HG03025 (cell line): ENCODE measurements at regions not wholly inside any gene's neighbourhood (a gene's known extent, or its start where the extent isn't known, plus 50 kb on each side); places are given as distances from the start of the nearest gene placed in this dataset.

Experiments
- ATAC-seq: cut with Tn5 transposase; IDR thresholded peaks from one replicate; pipeline ENCODE4 v1.9.1; 2021; ENCODE audit warnings: mild to moderate bottlenecking, moderate library complexity; ENCODE audit not compliant: unreplicated experiment, low FRiP score

DNA sequence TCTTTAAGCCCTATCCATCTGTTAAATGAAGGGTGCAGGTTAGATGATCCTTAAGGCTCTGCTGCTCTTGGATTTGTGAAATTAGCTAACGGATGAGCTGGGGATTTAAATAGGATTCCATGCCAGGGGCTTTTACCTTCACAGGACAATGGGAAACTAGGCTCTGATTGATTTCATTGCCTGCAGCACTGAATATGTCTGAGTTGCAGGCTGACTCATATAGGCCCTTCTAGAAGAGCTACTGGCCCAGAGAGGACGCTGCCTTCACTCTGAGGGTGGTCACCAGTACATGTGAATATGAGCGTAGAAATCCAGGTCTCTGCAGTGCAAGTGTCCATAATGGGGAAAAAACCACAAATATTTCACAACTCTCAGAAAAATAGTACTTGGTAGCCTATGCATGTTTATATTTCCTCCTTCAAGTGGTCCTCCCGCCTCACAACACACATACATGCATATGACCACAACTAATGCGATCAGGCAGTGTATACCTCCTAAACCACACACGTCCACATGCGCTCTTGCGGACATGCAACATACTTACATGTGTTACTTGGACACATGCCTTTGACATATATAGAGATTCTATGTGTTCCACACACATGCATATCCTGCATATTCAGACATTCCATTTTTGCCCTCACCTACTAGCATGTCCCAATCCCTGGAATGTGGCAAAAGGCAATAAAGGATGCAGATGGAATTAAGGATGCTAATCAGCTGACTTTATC, 233.8 kb upstream of the JUN start:
- no peak for ATAC-seq

DNA sequence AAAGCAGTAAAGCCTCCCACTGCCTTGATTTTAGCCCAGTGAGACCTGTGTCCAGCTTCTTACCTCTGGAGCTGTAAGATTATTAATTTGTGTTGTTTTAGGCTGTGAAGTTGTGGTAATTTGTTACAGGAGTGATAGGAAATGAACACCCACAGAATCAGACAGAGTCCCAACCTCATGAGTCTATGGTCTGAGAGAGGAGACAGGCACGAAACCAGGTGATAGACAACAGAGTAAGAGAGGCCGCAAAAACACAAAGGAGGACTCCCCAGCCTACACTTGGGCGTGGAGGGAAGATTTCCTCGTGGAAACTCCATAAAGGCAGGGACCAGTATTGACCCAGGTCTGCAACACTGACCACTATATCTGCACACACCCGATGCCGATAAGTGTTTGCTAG, 234.6 kb upstream of the JUN start:
- no peak for ATAC-seq

DNA sequence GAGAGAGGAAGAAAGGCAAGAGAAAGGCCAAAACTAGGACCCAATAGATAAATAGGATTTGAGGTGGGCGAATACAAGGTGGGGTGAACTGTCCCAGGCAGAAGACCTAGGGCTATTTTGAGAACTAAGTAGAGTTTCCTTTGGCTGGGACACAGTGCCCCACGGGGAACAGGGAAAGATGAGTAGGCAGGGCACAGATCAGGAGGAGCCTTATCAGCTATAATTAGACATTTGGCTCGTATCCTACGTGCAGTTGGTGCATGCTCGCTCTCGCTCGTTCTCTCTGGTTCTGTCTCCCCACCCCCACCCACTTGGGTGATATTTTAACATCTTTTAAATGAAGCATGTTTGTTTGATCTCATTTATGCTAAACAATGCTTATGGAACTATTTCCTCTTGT, 235.0 kb upstream of the JUN start:
- no peak for ATAC-seq

DNA sequence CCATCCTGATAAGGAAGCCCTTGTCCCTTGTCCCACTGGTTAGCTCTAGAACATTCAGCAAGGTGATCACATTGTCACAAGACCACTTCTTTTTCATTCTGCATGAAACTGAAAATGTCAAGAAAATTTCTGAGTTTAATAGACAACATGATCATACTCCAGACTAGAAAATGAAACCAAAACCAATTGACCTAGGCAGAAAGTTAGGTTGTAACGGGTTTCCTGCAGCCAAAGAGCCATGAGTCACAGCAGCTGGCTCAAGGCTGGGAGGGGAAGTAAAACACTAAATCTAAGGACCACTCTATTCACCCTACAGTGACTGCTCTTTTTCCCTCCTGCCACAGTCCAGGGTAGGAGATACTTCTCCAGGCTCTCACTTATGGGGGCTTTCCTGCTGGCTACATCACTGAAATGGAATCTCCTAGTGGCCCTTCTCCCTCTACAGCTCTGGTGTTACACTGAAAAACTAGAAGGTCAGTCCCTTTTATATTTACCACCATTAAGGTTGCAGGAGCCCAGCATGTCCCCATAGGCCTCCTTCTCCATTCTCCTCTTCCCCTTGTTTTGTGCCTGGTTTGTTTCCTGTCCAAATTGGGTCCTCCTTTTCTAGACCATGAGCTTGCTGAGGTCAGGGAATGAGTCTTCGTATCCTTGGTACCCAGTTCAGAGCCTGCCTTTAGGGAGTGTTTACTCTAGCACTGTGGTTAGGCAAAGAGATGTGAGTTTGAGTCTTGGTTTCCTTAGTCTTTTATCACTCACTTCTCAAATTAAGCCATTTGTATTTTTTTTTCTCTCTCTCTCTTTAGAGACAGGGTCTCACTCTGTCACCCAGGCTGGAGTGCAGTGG, 236.5 kb upstream of the JUN start:
- peak; percentile 82 for ATAC-seq

DNA sequence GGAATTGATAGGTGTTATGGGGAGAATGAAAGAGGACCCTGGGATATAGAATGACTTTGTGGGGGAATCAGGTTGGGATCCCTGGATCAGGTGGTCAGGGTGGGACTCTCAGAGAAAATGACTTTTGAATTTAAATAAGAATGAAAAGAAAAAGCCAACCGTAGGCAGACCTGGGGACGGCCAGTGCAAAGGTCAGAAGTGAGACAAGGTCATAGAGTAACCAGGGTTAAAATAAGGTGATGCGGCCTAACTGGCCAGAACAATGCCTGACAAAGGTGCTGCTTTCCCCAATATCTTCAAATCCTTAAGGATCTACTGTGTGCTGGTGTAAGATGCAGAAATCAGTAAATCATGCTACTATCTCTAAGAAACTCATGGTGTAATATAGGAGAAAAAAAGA, 238.4 kb upstream of the JUN start:
- ATAC-seq, result no peak

DNA sequence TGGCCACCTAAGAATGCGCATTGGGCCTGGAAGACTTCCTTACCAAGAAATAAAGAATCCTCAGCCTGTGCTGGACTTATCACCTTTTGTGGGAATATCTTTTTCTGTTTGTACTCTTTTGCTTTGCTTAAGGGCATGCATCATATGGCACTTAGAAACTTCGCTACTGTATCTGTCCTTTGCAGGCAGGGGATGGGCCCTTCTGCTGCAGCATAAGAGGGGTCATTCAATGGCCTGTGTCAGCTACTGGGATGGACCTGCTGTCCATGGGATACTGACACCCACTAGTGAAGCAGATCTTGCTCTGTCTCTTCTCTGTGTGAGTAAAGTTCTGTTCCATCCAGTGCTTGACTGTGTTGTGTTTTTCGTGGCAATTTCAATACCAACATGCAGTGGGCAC, 239.0 kb upstream of the JUN start:
- ATAC-seq, result no peak

DNA sequence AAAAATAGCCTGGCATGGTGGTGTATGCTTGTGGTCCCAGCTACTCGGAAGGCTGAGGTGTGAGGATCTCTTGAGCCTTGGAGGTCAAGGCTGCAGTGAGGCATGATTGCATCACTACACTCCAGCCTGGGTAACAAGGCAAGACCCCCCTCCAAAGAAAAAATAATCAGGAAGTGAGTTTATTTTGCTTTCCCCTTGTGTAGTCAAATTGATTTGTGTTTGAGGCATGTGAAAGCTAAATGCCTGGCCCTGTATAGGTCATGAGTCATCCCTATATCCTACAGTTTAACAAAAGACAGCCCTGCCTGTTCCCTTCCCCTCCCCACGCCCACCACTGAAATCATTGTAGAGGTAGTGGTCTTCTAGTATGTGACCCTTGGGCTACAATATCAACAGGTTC, 241.4 kb upstream of the JUN start:
- ATAC-seq, result no peak

DNA sequence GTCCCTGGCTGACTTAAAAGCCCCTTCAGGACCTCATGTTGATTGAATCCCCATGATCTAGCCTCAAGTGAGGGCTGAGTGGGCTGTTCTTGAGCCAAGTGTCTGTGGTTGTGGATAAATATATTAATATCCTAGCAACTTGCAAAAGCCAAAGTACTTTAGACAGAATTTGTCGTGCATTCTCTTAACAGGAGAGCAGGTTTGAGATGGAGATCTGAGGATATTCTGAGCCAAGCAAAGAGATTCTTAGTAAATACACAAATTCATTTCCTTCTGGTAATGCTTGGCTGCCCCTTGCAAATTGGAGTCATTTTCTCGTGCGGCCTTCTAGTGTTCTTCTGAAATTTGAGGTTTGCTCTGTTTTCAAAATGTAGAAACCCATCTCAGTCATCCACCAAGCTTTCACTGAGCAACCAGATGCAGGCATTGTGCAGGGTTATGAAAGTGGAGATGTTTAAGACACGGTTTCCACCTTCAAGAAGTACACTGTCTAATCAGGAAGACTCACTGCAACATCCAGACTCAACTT, 242.1 kb upstream of the JUN start:
- ATAC-seq, result peak; percentile 95

DNA sequence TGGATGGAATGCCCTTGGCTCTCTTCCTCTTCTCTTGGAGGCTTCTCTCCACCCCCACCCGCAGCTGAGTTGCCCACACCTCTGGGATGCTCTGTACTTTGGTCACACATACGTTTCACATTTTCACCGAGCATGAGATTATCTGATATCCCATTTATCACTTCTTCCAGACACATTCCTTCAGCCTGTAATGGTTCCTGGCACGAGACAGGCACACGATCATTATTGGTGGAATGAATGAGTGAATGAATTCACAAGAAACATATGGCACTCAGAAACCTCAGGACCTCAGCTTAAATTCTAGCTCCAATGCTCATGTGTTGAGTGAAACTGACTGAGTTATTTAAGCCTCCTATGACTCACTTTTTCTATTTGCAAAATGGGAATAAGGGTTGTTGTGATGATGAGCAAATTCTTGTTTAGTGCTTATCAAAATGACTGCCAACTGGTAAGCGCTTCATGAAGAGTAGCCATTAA, 242.7 kb upstream of the JUN start:
- ATAC-seq, result peak; percentile 20

DNA sequence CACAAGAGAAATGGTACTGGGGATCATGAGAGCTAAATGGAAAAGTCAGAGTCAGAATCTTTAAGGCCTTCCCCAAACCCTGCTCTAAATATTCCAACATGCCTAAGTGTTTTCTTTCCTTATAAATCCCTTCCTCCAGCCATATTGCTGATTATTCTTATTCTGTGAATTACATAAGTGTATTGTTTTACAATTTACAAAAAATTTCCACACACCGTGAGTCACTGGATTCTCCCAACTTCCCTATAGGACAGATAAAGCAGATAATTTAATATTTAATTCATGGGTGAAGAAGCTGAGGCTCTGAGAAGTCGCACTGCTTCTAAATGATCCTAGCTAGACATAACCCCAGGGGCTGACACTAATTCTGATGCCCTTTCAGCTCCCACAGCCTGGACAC, 243.3 kb upstream of the JUN start:
- ATAC-seq, result no peak

DNA sequence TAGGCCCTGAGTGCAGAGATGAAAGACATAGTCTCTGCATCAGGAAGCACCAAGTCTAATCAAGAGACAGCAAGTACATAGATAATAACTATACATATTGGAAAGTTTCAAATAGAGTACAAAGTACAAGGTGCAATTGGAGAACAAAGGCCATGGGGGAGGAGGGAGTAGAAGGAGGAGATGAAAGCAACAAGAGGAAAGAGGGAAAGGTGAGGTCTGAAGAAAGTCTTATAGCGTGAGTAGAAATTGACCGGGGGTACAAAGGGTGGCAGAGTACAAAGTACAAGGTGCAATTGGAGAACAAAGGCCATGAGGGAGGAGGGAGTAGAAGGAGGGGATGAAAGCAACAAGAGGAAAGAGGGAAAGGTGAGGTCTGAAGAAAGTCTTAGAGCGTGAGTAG, 244.2 kb upstream of the JUN start:
- no peak for ATAC-seq

DNA sequence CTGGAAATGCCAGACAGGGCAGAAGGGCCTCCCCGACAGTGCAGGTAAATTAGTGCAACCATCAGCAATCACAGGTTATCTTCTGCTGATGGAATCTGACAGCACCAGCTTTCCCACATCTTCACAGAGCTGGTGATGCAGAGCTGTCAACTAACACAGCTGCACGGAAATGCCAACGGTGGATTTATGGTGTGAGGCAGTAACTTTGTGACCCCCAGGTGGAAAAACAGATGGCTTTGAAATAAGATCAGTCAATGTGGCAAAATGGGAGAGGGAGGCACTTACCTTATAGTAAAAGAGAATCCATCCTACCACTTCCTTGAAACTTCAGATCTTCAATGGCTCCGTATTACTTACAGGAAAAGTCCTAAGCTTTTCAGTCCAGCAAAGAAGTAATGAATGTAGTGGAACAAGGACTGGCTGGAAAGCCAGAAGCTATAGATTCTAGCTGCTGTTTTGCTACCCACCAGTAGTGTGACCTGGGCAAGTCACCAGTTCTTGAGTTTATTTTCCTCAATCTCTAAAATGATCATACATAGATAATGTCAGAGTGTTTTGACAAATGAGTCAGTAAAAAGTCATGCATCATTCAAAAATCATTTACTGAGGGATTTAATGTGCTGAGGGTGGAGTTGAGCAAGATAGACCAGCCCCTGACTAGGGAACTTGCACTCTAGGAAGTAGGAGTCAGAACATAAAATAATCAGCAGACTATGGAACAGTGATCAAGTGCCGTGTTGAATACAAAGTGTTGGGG, 245.7 kb upstream of the JUN start:
- ATAC-seq, result no peak

DNA sequence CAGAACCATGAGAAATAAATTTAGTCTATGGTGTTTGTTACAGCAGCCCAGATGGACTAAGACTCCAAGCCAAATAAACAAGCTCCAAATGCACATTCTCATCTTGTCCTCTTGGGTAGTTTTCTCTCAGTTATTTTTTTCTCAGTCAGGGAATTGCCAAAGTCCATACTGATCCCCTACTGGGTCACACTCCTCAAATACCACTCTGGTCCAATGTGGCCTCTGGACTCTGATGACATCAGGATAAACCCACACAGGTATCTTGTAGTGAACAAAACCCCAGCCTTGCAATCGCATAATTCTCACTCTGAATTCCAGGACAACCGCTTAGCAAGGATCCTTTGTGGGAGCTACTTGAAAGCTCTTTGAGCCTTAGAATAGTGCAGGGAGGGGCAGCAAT, 248.4 kb upstream of the JUN start:
- no peak for ATAC-seq

DNA sequence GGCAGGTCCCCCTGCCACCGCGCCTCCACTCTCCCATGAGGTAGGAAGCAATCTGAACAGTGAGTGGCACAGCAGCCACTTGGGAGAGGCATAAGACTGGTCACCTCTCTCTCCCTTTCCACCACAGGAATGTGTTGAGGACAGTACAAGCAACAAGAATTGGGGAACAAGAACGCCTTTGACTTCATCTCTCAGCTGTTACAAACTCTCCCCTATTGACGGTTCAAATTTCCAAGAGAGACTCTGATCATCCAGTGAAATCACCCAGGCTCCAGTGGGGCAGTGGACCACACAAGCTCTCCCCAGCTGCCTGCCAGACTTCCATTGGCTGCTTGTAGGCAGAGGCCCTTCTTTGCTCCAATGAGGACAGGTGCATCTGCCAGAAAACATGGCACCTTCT, 249.9 kb upstream of the JUN start:
- ATAC-seq, result no peak

DNA sequence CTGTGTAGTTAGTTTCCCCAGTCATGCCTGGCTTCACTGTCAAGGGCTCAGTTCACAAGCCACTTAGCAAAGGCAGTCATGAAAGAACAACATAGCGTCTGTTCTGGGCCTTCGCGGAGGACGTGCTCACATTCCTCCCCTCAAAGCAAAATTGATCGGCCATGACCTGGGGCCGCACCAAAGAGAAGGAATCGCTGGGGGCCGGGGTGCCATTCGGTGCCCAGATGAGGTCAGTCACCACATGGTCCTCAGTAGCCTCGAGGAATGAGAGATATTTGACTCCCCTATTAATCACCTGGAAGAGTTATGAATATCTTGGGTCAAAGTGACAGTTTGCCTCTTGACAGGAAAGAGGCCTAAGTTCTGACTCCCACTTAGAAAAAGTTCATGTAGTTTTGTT, 251.1 kb upstream of the JUN start:
- no peak for ATAC-seq

DNA sequence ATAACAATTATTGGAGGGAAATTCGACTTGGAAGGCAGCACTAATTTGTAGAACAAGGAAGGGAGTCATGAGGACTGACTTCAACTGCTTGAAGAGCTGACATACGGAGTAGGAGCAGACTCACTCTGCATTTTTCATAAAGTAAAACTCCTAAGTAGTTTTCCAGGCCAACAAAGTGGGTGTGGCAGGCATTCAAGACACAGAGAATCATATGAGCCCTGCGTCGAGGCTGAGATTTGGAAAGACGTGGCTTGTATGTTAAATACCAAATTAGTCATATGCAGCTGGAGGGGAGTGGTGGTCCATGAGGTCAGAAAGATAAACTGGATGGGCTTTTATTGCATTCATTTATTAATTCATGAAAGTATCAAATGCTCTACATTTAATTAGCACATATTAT, 255.7 kb upstream of the JUN start:
- ATAC-seq, result no peak

DNA sequence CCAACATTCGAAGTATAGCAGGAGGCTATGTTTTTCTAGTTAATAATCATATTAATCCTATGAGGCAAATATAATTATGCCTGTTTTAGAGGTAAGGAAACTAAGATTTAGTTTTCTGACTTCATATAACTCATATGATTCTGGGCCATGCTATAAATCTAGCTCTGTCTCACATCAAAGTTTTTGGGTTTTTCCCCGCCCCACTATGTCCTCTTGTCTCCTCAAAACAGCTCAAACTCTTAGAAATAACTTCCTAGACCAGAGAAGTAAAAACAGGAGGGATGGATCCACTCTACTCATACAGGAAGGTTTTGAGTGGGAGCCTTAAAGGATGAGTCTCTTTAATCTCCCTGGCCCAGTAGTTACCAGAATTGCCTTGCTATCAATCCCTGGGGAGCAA, 256.4 kb upstream of the FGGY start:
- no peak for ATAC-seq

DNA sequence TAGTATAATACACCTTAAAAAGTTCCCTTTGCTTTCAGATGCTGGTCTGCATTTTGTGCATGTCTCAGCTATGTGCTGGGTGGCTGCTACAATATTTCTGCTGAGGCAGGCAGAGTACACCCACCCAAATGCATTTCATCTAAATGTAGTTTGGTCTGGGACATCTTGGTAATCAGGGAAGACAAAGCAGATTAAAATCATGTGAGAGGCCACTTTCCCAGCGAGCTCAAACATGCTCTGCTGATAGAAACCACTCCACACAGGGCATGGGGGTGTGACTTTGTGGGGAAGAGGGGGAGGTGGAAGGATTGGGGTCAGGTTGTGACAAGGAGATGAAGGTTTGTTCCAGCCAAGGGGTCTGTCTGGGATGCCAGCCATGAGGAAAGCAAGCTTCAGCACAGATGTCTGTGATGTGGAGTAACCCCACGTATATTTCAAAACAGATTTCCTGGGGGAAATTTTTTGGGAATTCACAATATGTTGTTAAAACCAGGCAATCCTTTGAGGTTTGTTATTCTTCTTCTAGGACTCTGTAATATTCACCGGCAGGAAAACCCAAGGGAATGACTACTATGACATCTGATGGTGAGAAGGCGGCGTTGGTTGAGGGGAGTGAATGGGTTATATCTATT, 255.1 kb upstream of the FGGY start:
- no peak for ATAC-seq

DNA sequence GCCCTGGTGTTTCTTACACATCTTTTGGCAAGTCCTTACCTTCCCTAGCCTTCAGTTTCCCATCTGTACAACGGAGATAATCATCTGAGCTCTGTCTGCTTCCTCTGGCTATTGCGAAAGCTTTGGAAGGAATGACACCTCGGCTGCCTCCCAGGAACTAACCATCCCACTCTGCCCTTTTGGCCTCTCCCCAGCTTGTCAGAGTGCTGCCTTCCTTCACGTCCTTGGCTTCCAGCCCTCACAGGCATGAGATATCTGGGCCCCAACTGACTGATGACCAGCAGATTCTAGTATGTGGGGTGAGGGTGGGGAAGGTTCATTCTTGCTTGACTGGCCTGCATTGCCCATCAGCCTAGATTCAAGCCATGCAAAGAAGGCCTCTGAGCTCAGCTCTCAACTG, 253.1 kb upstream of the FGGY start:
- no peak for ATAC-seq

DNA sequence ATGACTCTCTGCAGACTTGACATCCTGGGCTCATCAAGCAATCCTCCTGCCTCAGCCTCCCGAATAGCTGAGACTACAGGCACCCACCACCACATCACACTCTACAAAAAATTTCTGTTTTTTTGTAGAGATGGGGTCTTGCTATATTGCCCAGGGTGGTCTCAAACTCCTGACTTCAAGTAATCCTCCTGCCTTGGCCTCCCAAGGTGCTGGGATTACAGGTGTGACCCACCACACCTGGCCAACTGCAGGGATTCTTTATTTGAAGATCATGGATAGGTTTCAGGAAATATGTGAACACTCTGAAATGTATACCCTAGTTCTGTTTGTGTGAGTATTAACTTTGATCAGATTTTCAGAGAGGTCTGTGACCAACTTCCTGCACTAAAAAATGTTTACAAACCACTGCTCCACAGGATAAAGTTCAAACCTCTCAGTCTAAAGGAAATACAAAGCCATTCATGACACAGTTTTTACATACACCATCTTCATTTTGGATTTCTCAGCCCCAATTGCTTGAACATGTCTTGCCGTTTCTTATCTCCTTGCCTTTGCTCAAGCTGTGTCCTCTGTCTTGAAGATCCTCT, 252.3 kb upstream of the FGGY start:
- ATAC-seq, result no peak
